ENCODE measurements at regions not wholly inside any gene's neighbourhood (a gene's known extent, or its start where the extent isn't known, plus 50 kb on each side); places are given as distances from the start of the nearest gene placed in this dataset.

- H3K4me3 ChIP-seq (ENCODE audit: low read depth, low read length): no peak overlapping the region
- TF ChIP-seq CTCF (IDR thresholded peaks at IDR 0.05; ENCODE audit: borderline replicate concordance, insufficient read depth, low read depth, low read length): no peak
Observed at GRCh38 chr2:56531668-56532420, 348.1 kb downstream of the CCDC85A start.

GRCh38 chr2:56534321-56534720 lies 350.5 kb downstream of the CCDC85A start:
- no peak overlapping the region for H3K4me3 ChIP-seq (ENCODE audit: low read depth, low read length)
- no peak for TF ChIP-seq CTCF (IDR thresholded peaks at IDR 0.05; ENCODE audit: borderline replicate concordance, insufficient read depth, low read depth, low read length)

DNA sequence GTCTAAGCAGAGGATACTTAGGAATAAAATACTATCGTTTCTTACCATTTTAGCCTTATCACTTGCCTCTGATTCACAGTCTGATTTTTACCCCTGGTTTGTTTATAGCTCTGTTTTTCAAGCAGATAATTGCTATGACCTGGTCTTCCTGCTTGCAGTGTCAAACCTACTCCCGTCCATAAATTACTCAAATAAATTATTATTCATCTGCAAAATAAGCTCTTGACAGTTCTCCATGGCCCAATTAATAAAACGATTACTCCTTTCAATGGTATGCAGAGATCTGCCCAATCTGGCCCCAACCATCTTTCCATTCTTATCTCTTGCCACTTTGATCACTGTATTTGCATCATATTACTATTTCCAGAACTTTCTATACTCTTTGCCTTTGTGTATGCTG lies 354.0 kb downstream of the CCDC85A start:
- H3K4me3 ChIP-seq (ENCODE audit: low read depth, low read length): no peak overlapping the region
- TF ChIP-seq CTCF (IDR thresholded peaks at IDR 0.05; ENCODE audit: borderline replicate concordance, insufficient read depth, low read depth, low read length): no peak

GRCh38 chr2:56539618-56540017 lies 355.8 kb downstream of the CCDC85A start:
- H3K4me3 ChIP-seq (ENCODE audit: low read depth, low read length): no peak overlapping the region
- no peak for TF ChIP-seq CTCF (IDR thresholded peaks at IDR 0.05; ENCODE audit: borderline replicate concordance, insufficient read depth, low read depth, low read length)

DNA sequence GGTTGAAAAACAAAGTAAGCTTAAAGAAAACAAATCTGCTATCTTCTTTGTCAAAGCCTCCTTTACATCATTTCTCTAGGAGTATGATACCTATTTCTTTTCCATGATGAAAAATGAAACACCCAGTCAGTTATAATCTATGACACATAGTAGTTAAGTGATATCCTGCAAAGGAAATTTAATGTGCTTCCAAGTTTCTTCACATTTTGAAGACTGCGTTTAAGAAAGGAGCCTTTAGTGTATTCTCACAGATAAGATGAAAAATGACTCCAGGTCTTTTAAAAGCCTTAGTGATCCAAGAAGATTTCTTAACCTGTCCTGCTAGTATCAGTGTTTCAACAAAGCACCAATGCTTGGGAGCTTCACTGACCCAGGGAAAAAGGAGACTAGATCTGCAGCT lies 356.7 kb downstream of the CCDC85A start:
- H3K4me3 ChIP-seq (ENCODE audit: low read depth, low read length): no peak overlapping the region
- no peak for TF ChIP-seq CTCF (IDR thresholded peaks at IDR 0.05; ENCODE audit: borderline replicate concordance, insufficient read depth, low read depth, low read length)

DNA sequence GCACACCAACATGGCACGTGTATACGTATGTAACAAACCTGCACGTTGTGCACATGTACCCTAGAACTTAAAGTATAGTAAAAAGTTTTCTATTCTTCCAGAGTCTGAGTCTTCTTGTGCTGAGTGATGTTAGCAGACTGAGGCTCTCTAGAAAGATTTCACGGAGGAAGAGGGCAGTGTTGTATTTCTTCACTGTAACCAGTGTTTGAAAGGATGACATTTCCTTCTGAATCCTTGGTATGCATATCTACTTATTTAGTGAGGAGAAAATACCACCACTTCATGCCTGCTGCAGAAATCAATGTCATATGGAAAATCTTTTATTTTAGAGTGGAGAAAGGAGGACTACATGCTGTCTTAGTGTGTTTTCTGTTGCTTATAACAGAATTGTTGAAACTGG lies 357.1 kb downstream of the CCDC85A start:
- no peak overlapping the region for H3K4me3 ChIP-seq (ENCODE audit: low read depth, low read length)
- no peak for TF ChIP-seq CTCF (IDR thresholded peaks at IDR 0.05; ENCODE audit: borderline replicate concordance, insufficient read depth, low read depth, low read length)

DNA sequence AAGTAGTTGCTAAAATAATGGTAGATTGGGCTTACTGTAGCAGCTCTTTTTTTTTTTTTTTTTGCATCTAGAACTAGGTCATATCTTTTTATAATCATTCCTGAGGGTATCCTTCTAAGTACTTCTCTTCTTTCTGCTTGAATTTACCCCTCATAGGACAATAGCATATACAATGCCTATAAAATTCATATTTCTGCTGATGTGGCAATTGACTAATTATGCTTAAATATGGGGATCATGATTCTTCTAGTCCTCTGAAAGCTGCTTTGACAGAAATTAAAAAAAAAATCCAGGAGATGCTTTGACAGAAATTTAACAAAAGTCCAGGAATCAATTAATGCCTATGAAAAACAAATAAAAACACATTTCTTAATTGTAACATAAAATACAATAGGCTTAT lies 358.4 kb downstream of the CCDC85A start:
- H3K4me3 ChIP-seq (ENCODE audit: low read depth, low read length): no peak overlapping the region
- no peak for TF ChIP-seq CTCF (IDR thresholded peaks at IDR 0.05; ENCODE audit: borderline replicate concordance, insufficient read depth, low read depth, low read length)

All from GM12875 (cell line).